B cell (primary cell): ENCODE measurements at regions not wholly inside any gene's neighbourhood (a gene's known extent, or its start where the extent isn't known, plus 50 kb on each side); places are given as distances from the start of the nearest gene placed in this dataset.

Experiments used
- ATAC-seq: fragments of 200-7000 bp; cut with Tn5 transposase; one replicate; pipeline ENCODE4 v1.10.0; 2021; ENCODE audit warnings: low read depth, mild to moderate bottlenecking, moderate number of reproducible peaks, moderate library complexity
- CTCF ChIA-PET: fragments of 350-600 bp; sonication (Branson Sonifier 250); formaldehyde crosslinking; loops from one replicate; lab custom pipeline; 2021; ENCODE audit warnings: antibody characterized with exemption, inconsistent platforms; lab: Charles Lee
- POLR2A ChIA-PET: fragments of 350-600 bp; sonication (Branson Sonifier 250); formaldehyde crosslinking; loops from one replicate; lab custom pipeline; 2021; ENCODE audit warnings: antibody characterized with exemption; lab: Charles Lee
- DNase-seq: peaks from one replicate; pipeline ENCODE4 v3.0.0; 2013
- H2AFZ ChIP-seq: 2 replicates; pipeline ENCODE4 v1.6.1; 2012; ENCODE audit warnings: mild to moderate bottlenecking, low read depth, low read length; ENCODE audit not compliant: insufficient read depth, poor library complexity, severe bottlenecking
- H3K27ac ChIP-seq, 2 donors: 1 replicate in 1 of 2; 2 replicates in 1 of 2; pipeline ENCODE4 v1.5.1; 2012 to 2013; ENCODE audit warnings: low read length in 2 of 2, mild to moderate bottlenecking in 2 of 2, moderate library complexity in 1 of 2
- H3K27me3 ChIP-seq, 4 experiments: fragments of 200-600 bp in 1 of 4; sonication (generic) in 1 of 4; replicated peaks in 1 of 4; 1 replicate in 2 of 4; 2 replicates in 2 of 4; pipeline versions ENCODE4 v1.6.1 to v1.7.0; 2013 to 2016; ENCODE audit warnings: low read length in 3 of 4, mild to moderate bottlenecking in 2 of 4, mixed read lengths in 1 of 4, moderate library complexity in 1 of 4; ENCODE audit not compliant: insufficient read depth in 4 of 4, control insufficient read depth in 3 of 4; ENCODE audit errors: control extremely low read depth in 1 of 4
- H3K36me3 ChIP-seq, 2 experiments: replicated peaks in 1 of 2; 1 replicate in 1 of 2; 2 replicates in 1 of 2; pipeline versions ENCODE4 v1.6.1 to v1.7.1; 2013; ENCODE audit warnings: low read length in 1 of 2; ENCODE audit not compliant: insufficient read depth in 2 of 2, control insufficient read depth in 1 of 2; ENCODE audit errors: control extremely low read depth in 1 of 2, extremely low read depth in 1 of 2
- H3K4me1 ChIP-seq, 2 donors: fragments of 200-600 bp in 1 of 2; sonication (generic) in 1 of 2; 1 replicate in 1 of 2; 2 replicates in 1 of 2; pipeline versions ENCODE4 v1.5.1 to v1.6.1; 2013 to 2017; ENCODE audit warnings: low read length in 2 of 2; ENCODE audit not compliant: control insufficient read depth in 2 of 2, insufficient read depth in 2 of 2
- H3K4me2 ChIP-seq: replicated peaks from 2 replicates; pipeline ENCODE3; 2012; ENCODE audit warnings: mild to moderate bottlenecking, low read depth, low read length; ENCODE audit not compliant: poor library complexity, severe bottlenecking
- H3K4me3 ChIP-seq, 5 experiments: fragments of 200-600 bp in 1 of 5; sonication (generic) in 1 of 5; 1 replicate in 3 of 5; 2 replicates in 2 of 5; pipeline versions ENCODE4 v1.5.1 to v1.7.0; 2011 to 2016; ENCODE audit warnings: low read length in 4 of 5, mild to moderate bottlenecking in 4 of 5, low read depth in 2 of 5, control low read depth in 1 of 5, moderate library complexity in 1 of 5; ENCODE audit not compliant: insufficient read depth in 1 of 5; ENCODE audit errors: control extremely low read depth in 1 of 5, extremely low read depth in 1 of 5
- H3K79me2 ChIP-seq: fragments of 200-600 bp; sonication (generic); one replicate; pipeline ENCODE4 v1.6.0; 2016; ENCODE audit warnings: low read length; ENCODE audit not compliant: control insufficient read depth, insufficient read depth
- H3K9ac ChIP-seq: fragments of 200-600 bp; sonication (generic); 2 replicates; pipeline ENCODE4 v1.6.1; 2017; ENCODE audit warnings: mild to moderate bottlenecking, low read length, moderate library complexity
- H3K9me3 ChIP-seq, 3 donors: one replicate each; pipeline versions ENCODE4 v1.6.1 to v1.7.1; 2013; ENCODE audit warnings: low read length in 2 of 3; ENCODE audit not compliant: control insufficient read depth in 2 of 3, insufficient read depth in 1 of 3; ENCODE audit errors: control extremely low read depth in 1 of 3
- H4K20me1 ChIP-seq: 2 replicates; pipeline ENCODE4 v1.6.0; 2012; ENCODE audit warnings: mild to moderate bottlenecking, low read length; ENCODE audit not compliant: insufficient read depth, control insufficient read depth, poor library complexity, severe bottlenecking
- H3K27ac Mint-ChIP-seq: one replicate; pipeline ENCODE4 v1.8.0; 2021; ENCODE audit warnings: mixed read lengths
- H3K27me3 Mint-ChIP-seq: one replicate; pipeline ENCODE4 v1.8.0; 2021; ENCODE audit warnings: mixed read lengths
- H3K4me1 Mint-ChIP-seq: one replicate; pipeline ENCODE4 v1.8.0; 2021; ENCODE audit warnings: mixed read lengths
- H3K4me3 Mint-ChIP-seq: one replicate; pipeline ENCODE4 v1.8.0; 2021; ENCODE audit warnings: mixed read lengths
- H3K9me3 Mint-ChIP-seq: one replicate; pipeline ENCODE4 v1.8.0; 2022; ENCODE audit warnings: mixed read lengths; ENCODE audit not compliant: insufficient read depth
- CTCF ChIP-seq: fragments of 200-600 bp; IDR thresholded peaks from one replicate; pipeline ENCODE4 v1.8.0; 2022; ENCODE audit warnings: antibody characterized with exemption, mild to moderate bottlenecking
- EZH2 ChIP-seq: IDR thresholded peaks from 2 replicates; pipeline ENCODE4 v1.6.1; 2012; ENCODE audit warnings: borderline replicate concordance, low read depth, mild to moderate bottlenecking, moderate library complexity, low read length; ENCODE audit not compliant: insufficient read depth, poor library complexity, severe bottlenecking
- WGBS: methylation state at CpG from one replicate; pipeline ENCODE4 v1.1.5; 2013; ENCODE audit warnings: missing lambda C conversion rate; ENCODE audit not compliant: insufficient coverage; 5-methylcytosine and 5-hydroxymethylcytosine counted together
- intact Hi-C: fragments of 100-400 bp; cut with micrococcal nuclease; formaldehyde crosslinking; loops from one replicate; pipeline ENCODE4 v1.10.0; 2022

GRCh38 chrX:39740078-39740477, 357.7 kb downstream of the BCOR start:
- Mint-ChIP-seq H3K27ac (no peak overlapping the region), H3K4me1 (no peaks in the 10 kb centered on the region), H3K27me3 (no peaks in the 10 kb centered on the region), H3K4me3 (no peak overlapping the region), H3K9me3 (no peaks in the 10 kb centered on the region)
- WGBS = 11% methylated on average over 1 of the region's 5 CpGs
- TF ChIP-seq CTCF (no peak), EZH2 (no peak)
- no peaks in the 10 kb centered on the region for H3K4me1 ChIP-seq
- no peaks in the 10 kb centered on the region for H4K20me1 ChIP-seq
- CTCF ChIA-PET = no interaction called here
- H3K9ac ChIP-seq = no peak overlapping the region
- DNase-seq (no peak), ATAC-seq (no peak)
- no peaks in the 10 kb centered on the region for H3K79me2 ChIP-seq
- H2AFZ ChIP-seq = no peak overlapping the region
- no peak overlapping the region for H3K27ac ChIP-seq
- H3K4me2 ChIP-seq = no peak overlapping the region
- H3K27me3 ChIP-seq = no peaks in the 10 kb centered on the region
- intact Hi-C loops = no loop called here
- no peaks in the 10 kb centered on the region for H3K36me3 ChIP-seq
- no peak overlapping the region for H3K4me3 ChIP-seq
- no peaks in the 10 kb centered on the region for H3K9me3 ChIP-seq
- POLR2A ChIA-PET = no interaction called here

- intact Hi-C loops = no loop called here
- ChIA-PET CTCF (no interaction called here), POLR2A (no interaction called here)
- Histone ChIP-seq H3K27ac (no peak overlapping the region), H3K36me3 (no peaks in the 10 kb centered on the region), H3K4me1 (no peaks in the 10 kb centered on the region), H3K4me2 (no peak overlapping the region), H3K79me2 (no peaks in the 10 kb centered on the region), H4K20me1 (no peaks in the 10 kb centered on the region), H3K9me3 (no peaks in the 10 kb centered on the region), H3K27me3 (no peaks in the 10 kb centered on the region), H3K9ac (no peak overlapping the region), H3K4me3 (no peak overlapping the region), H2AFZ (no peak overlapping the region)
- no peak for TF ChIP-seq EZH2
- DNase-seq = no peak
- H3K27ac Mint-ChIP-seq = no peak overlapping the region
- no peaks in the 10 kb centered on the region for H3K4me1 Mint-ChIP-seq
- H3K9me3 Mint-ChIP-seq = no peaks in the 10 kb centered on the region
- no peak overlapping the region for H3K4me3 Mint-ChIP-seq
- H3K27me3 Mint-ChIP-seq = no peaks in the 10 kb centered on the region
- 100% methylated on average over 2 of the region's 3 CpGs for WGBS
- no peak for ATAC-seq
Measured at GRCh38 chrX:39741904-39742303, 355.9 kb downstream of the BCOR start.
